ENCODE measurements at regions not wholly inside any gene's neighbourhood (a gene's known extent, or its start where the extent isn't known, plus 50 kb on each side); places are given as distances from the start of the nearest gene placed in this dataset.

DNA sequence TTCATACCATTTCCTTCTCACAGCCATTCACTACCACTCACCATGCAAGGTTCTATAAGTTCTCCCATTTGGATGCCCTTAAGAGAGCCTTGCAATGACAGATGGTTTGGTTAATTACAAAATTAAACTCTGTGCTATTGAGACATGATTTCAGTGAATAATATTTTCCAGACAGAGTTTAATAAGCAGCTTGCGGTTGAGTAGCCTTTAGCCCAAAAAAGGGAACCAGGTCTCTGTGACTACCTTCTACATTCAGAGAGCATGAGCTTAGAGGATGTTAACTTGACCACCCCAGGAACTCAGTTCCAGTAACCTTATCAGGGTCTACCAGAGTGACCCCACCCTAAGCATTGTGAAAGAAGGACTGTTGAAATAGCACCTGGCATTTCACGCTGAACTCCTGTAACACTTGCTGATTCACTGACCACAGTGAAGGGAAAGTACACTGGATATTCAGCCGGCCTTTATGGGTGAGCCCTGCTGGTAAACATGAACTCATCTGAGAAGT lies 1173.1 kb upstream of the ZEB2 start:
- TF ChIP-seq YY1 (tag by site-specific recombination; IDR thresholded peaks at IDR 0.05) (no peak), HOXA7 (CRISPR knock-in tag; IDR thresholded peaks at IDR 0.05; ENCODE audit: borderline replicate concordance) (no peak), SP3 (tag by site-specific recombination; IDR thresholded peaks at IDR 0.05) (no peak), ZIC2 (tag by site-specific recombination; IDR thresholded peaks at IDR 0.05) (no peak), ZNF561 (tag by site-specific recombination; IDR thresholded peaks at IDR 0.05; ENCODE audit: borderline replicate concordance) (no peak), SP2 (tag by site-specific recombination; IDR thresholded peaks at IDR 0.05) (no peak), ZSCAN16 (tag by site-specific recombination; IDR thresholded peaks at IDR 0.05) (no peak), MEIS1 (CRISPR knock-in tag; IDR thresholded peaks at IDR 0.05; ENCODE audit: borderline replicate concordance) (no peak), ZNF555 (tag by site-specific recombination; conservative IDR thresholded peaks at IDR 0.05) (no peak), ZNF776 (tag by site-specific recombination; IDR thresholded peaks at IDR 0.05; ENCODE audit: borderline replicate concordance) (no peak), TRIM28 (IDR thresholded peaks at IDR 0.05; ENCODE audit: borderline replicate concordance, low read length) (no peak)
- TF ChIP-seq, protein P1, sequence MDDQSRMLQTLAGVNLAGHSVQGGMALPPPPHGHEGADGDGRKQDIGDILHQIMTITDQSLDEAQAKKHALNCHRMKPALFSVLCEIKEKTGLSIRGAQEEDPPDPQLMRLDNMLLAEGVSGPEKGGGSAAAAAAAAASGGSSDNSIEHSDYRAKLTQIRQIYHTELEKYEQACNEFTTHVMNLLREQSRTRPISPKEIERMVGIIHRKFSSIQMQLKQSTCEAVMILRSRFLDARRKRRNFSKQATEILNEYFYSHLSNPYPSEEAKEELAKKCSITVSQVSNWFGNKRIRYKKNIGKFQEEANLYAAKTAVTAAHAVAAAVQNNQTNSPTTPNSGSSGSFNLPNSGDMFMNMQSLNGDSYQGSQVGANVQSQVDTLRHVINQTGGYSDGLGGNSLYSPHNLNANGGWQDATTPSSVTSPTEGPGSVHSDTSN (CRISPR knock-in tag; IDR thresholded peaks at IDR 0.05), result no peak
- TF ChIP-seq, protein P2, sequence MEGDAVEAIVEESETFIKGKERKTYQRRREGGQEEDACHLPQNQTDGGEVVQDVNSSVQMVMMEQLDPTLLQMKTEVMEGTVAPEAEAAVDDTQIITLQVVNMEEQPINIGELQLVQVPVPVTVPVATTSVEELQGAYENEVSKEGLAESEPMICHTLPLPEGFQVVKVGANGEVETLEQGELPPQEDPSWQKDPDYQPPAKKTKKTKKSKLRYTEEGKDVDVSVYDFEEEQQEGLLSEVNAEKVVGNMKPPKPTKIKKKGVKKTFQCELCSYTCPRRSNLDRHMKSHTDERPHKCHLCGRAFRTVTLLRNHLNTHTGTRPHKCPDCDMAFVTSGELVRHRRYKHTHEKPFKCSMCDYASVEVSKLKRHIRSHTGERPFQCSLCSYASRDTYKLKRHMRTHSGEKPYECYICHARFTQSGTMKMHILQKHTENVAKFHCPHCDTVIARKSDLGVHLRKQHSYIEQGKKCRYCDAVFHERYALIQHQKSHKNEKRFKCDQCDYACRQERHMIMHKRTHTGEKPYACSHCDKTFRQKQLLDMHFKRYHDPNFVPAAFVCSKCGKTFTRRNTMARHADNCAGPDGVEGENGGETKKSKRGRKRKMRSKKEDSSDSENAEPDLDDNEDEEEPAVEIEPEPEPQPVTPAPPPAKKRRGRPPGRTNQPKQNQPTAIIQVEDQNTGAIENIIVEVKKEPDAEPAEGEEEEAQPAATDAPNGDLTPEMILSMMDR (tag by site-specific recombination; IDR thresholded peaks at IDR 0.05), result no peak

Measured in HEK293 (cell line).